H9 (cell line): ENCODE measurements at regions not wholly inside any gene's neighbourhood (a gene's known extent, or its start where the extent isn't known, plus 50 kb on each side); places are given as distances from the start of the nearest gene placed in this dataset.

Source experiments
- DNase-seq: peaks from one replicate; pipeline ENCODE4 v3.0.0-alpha.2; 2017
- H2AFZ ChIP-seq: one replicate; pipeline ENCODE4 v1.6.1; 2013; ENCODE audit warnings: mild to moderate bottlenecking, low read length, control low read depth, moderate library complexity
- H2AK5ac ChIP-seq: 2 replicates; pipeline ENCODE4 v1.6.1; 2013; ENCODE audit warnings: low read length, control low read depth, mixed read lengths; ENCODE audit not compliant: insufficient read length
- H2BK120ac ChIP-seq: one replicate; pipeline ENCODE4 v1.6.1; 2013; ENCODE audit warnings: low read depth, mild to moderate bottlenecking, low read length, control low read depth, inconsistent platforms; ENCODE audit not compliant: poor library complexity, severe bottlenecking
- H2BK12ac ChIP-seq: 2 replicates; pipeline ENCODE4 v1.6.1; 2013; ENCODE audit warnings: low read length, control low read depth, mixed read lengths, low read depth; ENCODE audit not compliant: insufficient read length
- H2BK15ac ChIP-seq: 2 replicates; pipeline ENCODE4 v1.6.1; 2013; ENCODE audit warnings: low read depth, low read length, control low read depth
- H2BK20ac ChIP-seq: one replicate; pipeline ENCODE4 v1.6.1; 2013; ENCODE audit warnings: low read depth, mild to moderate bottlenecking, low read length, control low read depth, inconsistent platforms; ENCODE audit not compliant: poor library complexity, severe bottlenecking
- H2BK5ac ChIP-seq: 2 replicates; pipeline ENCODE4 v1.6.1; 2013; ENCODE audit warnings: low read length, control low read depth, mixed read lengths; ENCODE audit not compliant: insufficient read length
- H3K14ac ChIP-seq: 2 replicates; pipeline ENCODE4 v1.6.1; 2013; ENCODE audit warnings: low read length, control low read depth; ENCODE audit not compliant: insufficient read depth
- H3K18ac ChIP-seq: 2 replicates; pipeline ENCODE4 v1.6.1; 2013; ENCODE audit warnings: low read depth, mild to moderate bottlenecking, mixed read lengths, low read length, control low read depth; ENCODE audit not compliant: insufficient read length
- H3K23ac ChIP-seq: 2 replicates; pipeline ENCODE4 v1.6.1; 2013; ENCODE audit warnings: low read length, control low read depth, mixed read lengths, low read depth; ENCODE audit not compliant: insufficient read length
- H3K23me2 ChIP-seq: 2 replicates; pipeline ENCODE4 v1.6.1; 2013; ENCODE audit warnings: low read depth, mild to moderate bottlenecking, mixed read lengths, low read length, control low read depth; ENCODE audit not compliant: insufficient read length, poor library complexity, severe bottlenecking
- H3K27ac ChIP-seq: 2 replicates; pipeline ENCODE4 v1.5.1; 2013; ENCODE audit warnings: low read length, control low read depth, mixed read lengths, low read depth; ENCODE audit not compliant: insufficient read length
- H3K27me3 ChIP-seq: 2 replicates; pipeline ENCODE4 v1.6.1; 2013; ENCODE audit warnings: low read length, control low read depth, inconsistent platforms; ENCODE audit not compliant: insufficient read depth
- H3K4ac ChIP-seq: 2 replicates; pipeline ENCODE4 v1.6.1; 2013; ENCODE audit warnings: low read depth, mild to moderate bottlenecking, control low read depth, inconsistent platforms, low read length, moderate library complexity
- H3K4me1 ChIP-seq: 2 replicates; pipeline ENCODE4 v1.6.1; 2013; ENCODE audit warnings: low read length, control low read depth, inconsistent platforms; ENCODE audit not compliant: insufficient read depth
- H3K4me2 ChIP-seq: 2 replicates; pipeline ENCODE4 v1.6.1; 2013; ENCODE audit warnings: low read length, control low read depth, mixed read lengths; ENCODE audit not compliant: insufficient read length, insufficient read depth
- H3K56ac ChIP-seq: 2 replicates; pipeline ENCODE4 v1.6.1; 2013; ENCODE audit warnings: low read depth, mild to moderate bottlenecking, mixed read lengths, low read length, control low read depth; ENCODE audit not compliant: insufficient read length
- H3K79me1 ChIP-seq: 2 replicates; pipeline ENCODE4 v1.6.1; 2013; ENCODE audit warnings: low read depth, mild to moderate bottlenecking, moderate library complexity, low read length, control low read depth, inconsistent platforms; ENCODE audit not compliant: insufficient read depth, poor library complexity, severe bottlenecking
- H3K79me2 ChIP-seq: 2 replicates; pipeline ENCODE4 v1.6.1; 2013; ENCODE audit warnings: low read length, control low read depth, inconsistent platforms; ENCODE audit not compliant: insufficient read depth
- H3K9ac ChIP-seq: 2 replicates; pipeline ENCODE4 v1.6.1; 2013; ENCODE audit warnings: low read length, control low read depth, mixed read lengths; ENCODE audit not compliant: insufficient read length; ENCODE audit errors: extremely low read depth
- H3K9me3 ChIP-seq: one replicate; pipeline ENCODE4 v1.6.1; 2013; ENCODE audit warnings: low read depth, low read length, inconsistent platforms; ENCODE audit not compliant: control insufficient read depth
- H3T11ph ChIP-seq: one replicate; pipeline ENCODE4 v1.6.1; 2013; ENCODE audit warnings: mild to moderate bottlenecking, low read length, control low read depth, inconsistent platforms
- H4K20me1 ChIP-seq: one replicate; pipeline ENCODE4 v1.6.1; 2013; ENCODE audit not compliant: control insufficient read depth, insufficient read length, insufficient read depth
- H4K5ac ChIP-seq: 2 replicates; pipeline ENCODE4 v1.6.1; 2013; ENCODE audit warnings: low read depth, mild to moderate bottlenecking, mixed read lengths, low read length, control low read depth; ENCODE audit not compliant: insufficient read length
- H4K8ac ChIP-seq: replicated peaks from 2 replicates; pipeline ENCODE4 v1.6.1; 2013; ENCODE audit warnings: low read length, control low read depth, mixed read lengths, low read depth; ENCODE audit not compliant: insufficient read length
- H4K91ac ChIP-seq: 2 replicates; pipeline ENCODE4 v1.6.1; 2013; ENCODE audit warnings: low read depth, mild to moderate bottlenecking, moderate library complexity, mixed read lengths, low read length, control low read depth; ENCODE audit not compliant: insufficient read length
- H3K27ac Mint-ChIP-seq, 3 experiments: 2 replicates in 2 of 3; 3 replicates in 1 of 3; pipeline ENCODE4 v1.8.0; 2020 to 2021; ENCODE audit warnings: mixed read lengths in 3 of 3, mild to moderate bottlenecking in 1 of 3, moderate library complexity in 1 of 3
- H3K27me3 Mint-ChIP-seq: 2 replicates; pipeline ENCODE4 v1.8.0; 2021; ENCODE audit warnings: low read depth, mild to moderate bottlenecking, moderate library complexity, mixed read lengths
- H3K36me3 Mint-ChIP-seq, 3 experiments: 2 replicates in 2 of 3; 3 replicates in 1 of 3; pipeline ENCODE4 v1.8.0; 2020 to 2021; ENCODE audit warnings: low read depth in 3 of 3, mixed read lengths in 3 of 3; ENCODE audit not compliant: insufficient read depth in 1 of 3
- H3K4me1 Mint-ChIP-seq, 2 experiments: 2 replicates each; pipeline ENCODE4 v1.8.0; 2020; ENCODE audit warnings: mixed read lengths in 2 of 2
- H3K4me3 Mint-ChIP-seq, 2 experiments: 2 replicates in 1 of 2; 3 replicates in 1 of 2; pipeline ENCODE4 v1.8.0; 2020 to 2021; ENCODE audit warnings: mild to moderate bottlenecking in 2 of 2, mixed read lengths in 2 of 2, moderate library complexity in 1 of 2
- H3K9me3 Mint-ChIP-seq, 2 experiments: 2 replicates in 1 of 2; 3 replicates in 1 of 2; pipeline ENCODE4 v1.8.0; 2020; ENCODE audit warnings: mild to moderate bottlenecking in 2 of 2, mixed read lengths in 2 of 2, moderate library complexity in 1 of 2
- CTCF ChIP-seq: fragments of 200-600 bp; sonication (generic); conservative IDR thresholded peaks from 3 replicates; pipeline ENCODE4 v1.8.0; 2021; ENCODE audit warnings: antibody characterized with exemption, mild to moderate bottlenecking
- WGBS: extraction: QIAGEN DNeasy Blood & Tissue Kit; methylation state at CpG from one replicate; pipeline ENCODE4 v1.1.7; 2013; ENCODE audit warnings: missing lambda C conversion rate, low lambda C conversion rate, mixed read lengths; ENCODE audit not compliant: insufficient read length; ENCODE audit errors: extremely low coverage; 5-methylcytosine and 5-hydroxymethylcytosine counted together

GRCh38 chr7:25663877-25664276 is 435.6 kb upstream of the NPVF start:
- H3K4me2 ChIP-seq: no peak overlapping the region
- no peaks in the 10 kb centered on the region for H4K20me1 ChIP-seq
- H3K4ac ChIP-seq: no peak overlapping the region
- H3K79me2 ChIP-seq: no peaks in the 10 kb centered on the region
- no peak for DNase-seq
- H3K9ac ChIP-seq: no peak overlapping the region
- Mint-ChIP-seq H3K4me1 (peaks cover 7 to 11% of the 10 kb centered on the region in 2 experiments; a peak in 3 of 4 replicates), H3K36me3 (no peaks in the 10 kb centered on the region), H3K27me3 (peaks cover 2% of the 10 kb centered on the region), H3K27ac (no peak overlapping the region), H3K9me3 (no peaks in the 10 kb centered on the region), H3K4me3 (no peak overlapping the region)
- H3K23ac ChIP-seq: no peak overlapping the region
- H2BK12ac ChIP-seq: no peak overlapping the region
- H3K27me3 ChIP-seq: no peaks in the 10 kb centered on the region
- no peaks in the 10 kb centered on the region for H3K4me1 ChIP-seq
- no peak overlapping the region for H2AFZ ChIP-seq
- no peak overlapping the region for H4K91ac ChIP-seq
- no peak overlapping the region for H2BK15ac ChIP-seq
- no peak overlapping the region for H2BK120ac ChIP-seq
- H3K18ac ChIP-seq: no peak overlapping the region
- H3K79me1 ChIP-seq: no peaks in the 10 kb centered on the region
- WGBS: no CpG with 5 or more reads among the region's 4 CpGs
- no peak overlapping the region for H3K27ac ChIP-seq
- H3K23me2 ChIP-seq: no peaks in the 10 kb centered on the region
- no peak overlapping the region for H2AK5ac ChIP-seq
- no peak overlapping the region for H3K14ac ChIP-seq
- no peaks in the 10 kb centered on the region for H3K9me3 ChIP-seq
- no peak overlapping the region for H2BK5ac ChIP-seq
- no peak overlapping the region for H2BK20ac ChIP-seq
- H4K5ac ChIP-seq: no peak overlapping the region
- TF ChIP-seq CTCF: no peak
- H3K56ac ChIP-seq: no peak overlapping the region
- H3T11ph ChIP-seq: no peak overlapping the region
- no peak overlapping the region for H4K8ac ChIP-seq
